ENCODE measurements at regions not wholly inside any gene's neighbourhood (a gene's known extent, or its start where the extent isn't known, plus 50 kb on each side); places are given as distances from the start of the nearest gene placed in this dataset.

DNA sequence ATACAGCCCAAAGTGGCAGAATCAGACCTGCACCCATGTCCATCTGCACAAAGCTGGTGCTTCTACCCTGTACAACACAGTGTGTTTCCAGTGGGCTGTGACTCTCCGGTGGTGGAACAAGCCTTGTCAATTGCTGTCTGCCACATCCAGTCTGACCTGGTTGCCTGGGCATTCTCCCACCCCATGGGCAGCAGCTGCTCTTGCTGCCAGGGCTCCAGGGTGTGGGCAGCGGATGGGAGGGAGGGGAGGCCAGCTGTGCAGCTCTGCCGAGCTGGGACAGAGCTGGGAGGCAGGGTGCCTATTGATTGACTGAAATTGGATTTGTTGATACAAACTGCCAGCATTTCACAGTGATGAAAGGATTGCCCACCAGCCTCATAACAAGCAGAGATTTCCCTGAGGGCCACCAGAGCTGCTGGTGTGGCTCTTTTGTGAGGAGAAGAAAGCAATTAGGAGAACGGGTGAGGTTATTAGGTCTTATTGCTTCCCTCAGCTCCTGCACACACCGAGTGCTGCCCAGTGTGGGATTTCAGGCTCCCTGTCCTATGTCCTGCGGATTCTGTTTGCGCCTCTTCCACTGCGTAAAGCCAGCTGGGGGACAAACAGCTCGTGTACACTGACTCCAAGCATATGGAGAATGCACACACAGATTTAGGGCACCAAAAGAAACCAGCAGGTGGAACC is 150.8 kb downstream of the NRN1 start:
- no peaks in the 10 kb centered on the region for H3K36me3 ChIP-seq (replicated peaks in 1 of 2; ENCODE audit: control insufficient read depth in 1 of 2, insufficient read depth in 2 of 2, low read length in 1 of 2)
- no peak overlapping the region for H3K9ac ChIP-seq
- H3K27ac ChIP-seq (ENCODE audit: low read depth in 2 of 2, low read length in 1 of 2), result no peak overlapping the region
- ChIA-PET POLR2A (no interaction called here), CTCF (interaction anchor here (1.3 kb wide), 1 partner anchor 385 kb away, joined by 3 read pairs; no protein-coding TSS in a partner anchor)
- peak; percentile 53 for DNase-seq
- no peaks in the 10 kb centered on the region for H3F3A ChIP-seq (replicated peaks; ENCODE audit: insufficient read depth)
- H2AFZ ChIP-seq (ENCODE audit: low read depth), result no peak overlapping the region
- H3K79me2 ChIP-seq (ENCODE audit: insufficient read depth), result no peaks in the 10 kb centered on the region
- TF ChIP-seq TCF12 (IDR thresholded peaks at IDR 0.05) (no peak), FOXM1 (IDR thresholded peaks at IDR 0.05; ENCODE audit: low read depth) (no peak), EP300 (IDR thresholded peaks at IDR 0.05; ENCODE audit: borderline replicate concordance in 1 of 2, low read depth in 1 of 2, low read length in 1 of 2) (no peak)
- TF ChIP-seq, protein P1, sequence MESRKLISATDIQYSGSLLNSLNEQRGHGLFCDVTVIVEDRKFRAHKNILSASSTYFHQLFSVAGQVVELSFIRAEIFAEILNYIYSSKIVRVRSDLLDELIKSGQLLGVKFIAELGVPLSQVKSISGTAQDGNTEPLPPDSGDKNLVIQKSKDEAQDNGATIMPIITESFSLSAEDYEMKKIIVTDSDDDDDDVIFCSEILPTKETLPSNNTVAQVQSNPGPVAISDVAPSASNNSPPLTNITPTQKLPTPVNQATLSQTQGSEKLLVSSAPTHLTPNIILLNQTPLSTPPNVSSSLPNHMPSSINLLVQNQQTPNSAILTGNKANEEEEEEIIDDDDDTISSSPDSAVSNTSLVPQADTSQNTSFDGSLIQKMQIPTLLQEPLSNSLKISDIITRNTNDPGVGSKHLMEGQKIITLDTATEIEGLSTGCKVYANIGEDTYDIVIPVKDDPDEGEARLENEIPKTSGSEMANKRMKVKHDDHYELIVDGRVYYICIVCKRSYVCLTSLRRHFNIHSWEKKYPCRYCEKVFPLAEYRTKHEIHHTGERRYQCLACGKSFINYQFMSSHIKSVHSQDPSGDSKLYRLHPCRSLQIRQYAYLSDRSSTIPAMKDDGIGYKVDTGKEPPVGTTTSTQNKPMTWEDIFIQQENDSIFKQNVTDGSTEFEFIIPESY (IDR thresholded peaks at IDR 0.05; ENCODE audit: borderline replicate concordance, low read depth), result no peak
- TF ChIP-seq, protein P2, sequence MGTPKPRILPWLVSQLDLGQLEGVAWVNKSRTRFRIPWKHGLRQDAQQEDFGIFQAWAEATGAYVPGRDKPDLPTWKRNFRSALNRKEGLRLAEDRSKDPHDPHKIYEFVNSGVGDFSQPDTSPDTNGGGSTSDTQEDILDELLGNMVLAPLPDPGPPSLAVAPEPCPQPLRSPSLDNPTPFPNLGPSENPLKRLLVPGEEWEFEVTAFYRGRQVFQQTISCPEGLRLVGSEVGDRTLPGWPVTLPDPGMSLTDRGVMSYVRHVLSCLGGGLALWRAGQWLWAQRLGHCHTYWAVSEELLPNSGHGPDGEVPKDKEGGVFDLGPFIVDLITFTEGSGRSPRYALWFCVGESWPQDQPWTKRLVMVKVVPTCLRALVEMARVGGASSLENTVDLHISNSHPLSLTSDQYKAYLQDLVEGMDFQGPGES (IDR thresholded peaks at IDR 0.05; ENCODE audit: low read depth, low read length), result no peak
- no peak overlapping the region for H3K4me2 ChIP-seq
- no peaks in the 10 kb centered on the region for H4K20me1 ChIP-seq (ENCODE audit: insufficient read depth)
- H3K4me3 ChIP-seq (ENCODE audit: low read depth in 2 of 2, low read length in 1 of 2), result no peak overlapping the region
- peaks cover 0 to 7% of the 10 kb centered on the region in 2 experiments; a peak in 1 of 4 replicates for H3K4me1 ChIP-seq (ENCODE audit: control insufficient read depth in 1 of 2, insufficient read depth in 2 of 2, low read depth in 1 of 2, low read length in 1 of 2)
- WGBS (ENCODE audit: low lambda C conversion rate), result 40% methylated on average over 7 of the region's 9 CpGs
- no peaks in the 10 kb centered on the region for H3K9me2 ChIP-seq
- H3K9me3 ChIP-seq, result no peaks in the 10 kb centered on the region
- peaks cover 11% of the 10 kb centered on the region; the same call in 1 of the 2 replicates for H3K27me3 ChIP-seq (ENCODE audit: insufficient read depth)

DNA sequence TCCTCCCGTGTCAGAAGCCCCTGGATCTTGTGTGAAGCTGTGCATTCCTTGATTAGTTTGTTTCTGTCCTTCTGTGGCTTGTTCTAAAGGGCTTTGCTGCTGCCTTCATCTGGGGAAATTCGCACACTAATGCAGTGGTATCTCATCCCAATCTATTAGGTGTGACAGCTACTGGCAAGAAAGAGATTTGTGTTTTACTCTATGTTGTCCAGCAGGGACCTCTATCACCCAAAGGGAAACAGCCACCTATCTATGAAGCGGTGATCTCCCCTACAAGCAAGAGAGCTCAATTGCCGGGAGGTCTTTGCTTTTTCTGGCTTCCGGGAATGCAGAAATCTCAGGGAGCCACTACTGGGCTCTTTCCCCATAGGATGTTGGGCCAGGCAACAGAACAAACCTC is 151.8 kb downstream of the NRN1 start:
- POLR2A ChIA-PET, result no interaction called here
- CTCF ChIA-PET, result interaction anchor here (1.3 kb wide), 1 partner anchor 384 kb away, joined by 3 read pairs; no protein-coding TSS in a partner anchor
- Histone ChIP-seq H2AFZ (ENCODE audit: low read depth) (no peak overlapping the region), H3K9me2 (no peaks in the 10 kb centered on the region), H3K9me3 (no peaks in the 10 kb centered on the region), H3K4me2 (no peak overlapping the region), H4K20me1 (ENCODE audit: insufficient read depth) (no peaks in the 10 kb centered on the region), H3K27me3 (ENCODE audit: insufficient read depth) (peaks cover 11% of the 10 kb centered on the region; the same call in 1 of the 2 replicates), H3K27ac (ENCODE audit: low read depth in 2 of 2, low read length in 1 of 2) (no peak overlapping the region), H3K4me3 (ENCODE audit: low read depth in 2 of 2, low read length in 1 of 2) (no peak overlapping the region), H3K79me2 (ENCODE audit: insufficient read depth) (no peaks in the 10 kb centered on the region), H3F3A (replicated peaks; ENCODE audit: insufficient read depth) (no peaks in the 10 kb centered on the region), H3K9ac (no peak overlapping the region), H3K36me3 (replicated peaks in 1 of 2; ENCODE audit: control insufficient read depth in 1 of 2, insufficient read depth in 2 of 2, low read length in 1 of 2) (no peaks in the 10 kb centered on the region), H3K4me1 (ENCODE audit: control insufficient read depth in 1 of 2, insufficient read depth in 2 of 2, low read depth in 1 of 2, low read length in 1 of 2) (peaks cover 0 to 7% of the 10 kb centered on the region in 2 experiments; a peak in 1 of 4 replicates)
- WGBS (ENCODE audit: low lambda C conversion rate), result 41% methylated on average over 5 of the region's 5 CpGs
- no peak for DNase-seq
- TF ChIP-seq GABPA (IDR thresholded peaks at IDR 0.05; ENCODE audit: low read depth) (no peak), YY1 (IDR thresholded peaks at IDR 0.05; ENCODE audit: low read depth) (no peak), RAD21 (IDR thresholded peaks at IDR 0.05; ENCODE audit: low read length) (no peak), RFX5 (IDR thresholded peaks at IDR 0.05; ENCODE audit: low read length) (no peak), FOXJ3 (CRISPR knock-in tag; IDR thresholded peaks at IDR 0.05) (no peak), ELF1 (IDR thresholded peaks at IDR 0.05) (no peak), TCF12 (IDR thresholded peaks at IDR 0.05) (no peak), FOXM1 (IDR thresholded peaks at IDR 0.05; ENCODE audit: low read depth) (no peak), TEAD4 (IDR thresholded peaks at IDR 0.05; ENCODE audit: borderline replicate concordance, insufficient read depth) (no peak), POLR2AphosphoS5 (IDR thresholded peaks at IDR 0.05; ENCODE audit: low read depth, low read length) (no peak), SMC3 (IDR thresholded peaks at IDR 0.05; ENCODE audit: low read depth, low read length) (no peak)
- TF ChIP-seq, protein P3, sequence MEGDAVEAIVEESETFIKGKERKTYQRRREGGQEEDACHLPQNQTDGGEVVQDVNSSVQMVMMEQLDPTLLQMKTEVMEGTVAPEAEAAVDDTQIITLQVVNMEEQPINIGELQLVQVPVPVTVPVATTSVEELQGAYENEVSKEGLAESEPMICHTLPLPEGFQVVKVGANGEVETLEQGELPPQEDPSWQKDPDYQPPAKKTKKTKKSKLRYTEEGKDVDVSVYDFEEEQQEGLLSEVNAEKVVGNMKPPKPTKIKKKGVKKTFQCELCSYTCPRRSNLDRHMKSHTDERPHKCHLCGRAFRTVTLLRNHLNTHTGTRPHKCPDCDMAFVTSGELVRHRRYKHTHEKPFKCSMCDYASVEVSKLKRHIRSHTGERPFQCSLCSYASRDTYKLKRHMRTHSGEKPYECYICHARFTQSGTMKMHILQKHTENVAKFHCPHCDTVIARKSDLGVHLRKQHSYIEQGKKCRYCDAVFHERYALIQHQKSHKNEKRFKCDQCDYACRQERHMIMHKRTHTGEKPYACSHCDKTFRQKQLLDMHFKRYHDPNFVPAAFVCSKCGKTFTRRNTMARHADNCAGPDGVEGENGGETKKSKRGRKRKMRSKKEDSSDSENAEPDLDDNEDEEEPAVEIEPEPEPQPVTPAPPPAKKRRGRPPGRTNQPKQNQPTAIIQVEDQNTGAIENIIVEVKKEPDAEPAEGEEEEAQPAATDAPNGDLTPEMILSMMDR (IDR thresholded peaks at IDR 0.05), result no peak
- TF ChIP-seq, protein P4, sequence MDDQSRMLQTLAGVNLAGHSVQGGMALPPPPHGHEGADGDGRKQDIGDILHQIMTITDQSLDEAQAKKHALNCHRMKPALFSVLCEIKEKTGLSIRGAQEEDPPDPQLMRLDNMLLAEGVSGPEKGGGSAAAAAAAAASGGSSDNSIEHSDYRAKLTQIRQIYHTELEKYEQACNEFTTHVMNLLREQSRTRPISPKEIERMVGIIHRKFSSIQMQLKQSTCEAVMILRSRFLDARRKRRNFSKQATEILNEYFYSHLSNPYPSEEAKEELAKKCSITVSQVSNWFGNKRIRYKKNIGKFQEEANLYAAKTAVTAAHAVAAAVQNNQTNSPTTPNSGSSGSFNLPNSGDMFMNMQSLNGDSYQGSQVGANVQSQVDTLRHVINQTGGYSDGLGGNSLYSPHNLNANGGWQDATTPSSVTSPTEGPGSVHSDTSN (IDR thresholded peaks at IDR 0.05), result no peak
- TF ChIP-seq, protein P5, sequence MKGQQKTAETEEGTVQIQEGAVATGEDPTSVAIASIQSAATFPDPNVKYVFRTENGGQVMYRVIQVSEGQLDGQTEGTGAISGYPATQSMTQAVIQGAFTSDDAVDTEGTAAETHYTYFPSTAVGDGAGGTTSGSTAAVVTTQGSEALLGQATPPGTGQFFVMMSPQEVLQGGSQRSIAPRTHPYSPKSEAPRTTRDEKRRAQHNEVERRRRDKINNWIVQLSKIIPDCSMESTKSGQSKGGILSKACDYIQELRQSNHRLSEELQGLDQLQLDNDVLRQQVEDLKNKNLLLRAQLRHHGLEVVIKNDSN (IDR thresholded peaks at IDR 0.05; ENCODE audit: borderline replicate concordance, low read depth), result no peak
- TF ChIP-seq, protein P6, sequence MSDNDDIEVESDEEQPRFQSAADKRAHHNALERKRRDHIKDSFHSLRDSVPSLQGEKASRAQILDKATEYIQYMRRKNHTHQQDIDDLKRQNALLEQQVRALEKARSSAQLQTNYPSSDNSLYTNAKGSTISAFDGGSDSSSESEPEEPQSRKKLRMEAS (IDR thresholded peaks at IDR 0.05; ENCODE audit: low read depth), result no peak
- TF ChIP-seq, protein P1 (IDR thresholded peaks at IDR 0.05; ENCODE audit: borderline replicate concordance, low read depth), result no peak

Measured in SK-N-SH (cell line).